NB4 (cell line): ENCODE measurements at regions not wholly inside any gene's neighbourhood (a gene's known extent, or its start where the extent isn't known, plus 50 kb on each side); places are given as distances from the start of the nearest gene placed in this dataset.

Experiments
- DNase-seq: peaks from one replicate; pipeline ENCODE4 v3.0.0; 2010; ENCODE audit warnings: low read depth
- H3K4me3 ChIP-seq: one replicate; pipeline ENCODE4 v1.5.1; 2011; ENCODE audit warnings: mild to moderate bottlenecking, low read depth, low read length, moderate library complexity
- CTCF ChIP-seq: IDR thresholded peaks from one replicate; pipeline ENCODE4 v1.5.1; 2012; ENCODE audit warnings: low read depth, low read length
- MAX ChIP-seq: IDR thresholded peaks from 2 replicates; pipeline ENCODE4 v1.6.1; 2011; ENCODE audit warnings: low read depth, low read length
- MYC ChIP-seq: IDR thresholded peaks from 2 replicates; pipeline ENCODE4 v1.6.1; 2011; ENCODE audit warnings: low read depth, low read length
- POLR2A ChIP-seq: IDR thresholded peaks from 2 replicates; pipeline ENCODE4 v1.6.1; 2011; ENCODE audit warnings: mild to moderate bottlenecking; ENCODE audit not compliant: insufficient read length; ENCODE audit errors: extremely low read depth

- TF ChIP-seq MYC (no peak), MAX (no peak), POLR2A (no peak)
- DNase-seq: no peak
These were observed 393.7 kb upstream of the RGMA start for GRCh38 chr15:93482731-93483130.

GRCh38 chr15:93479715-93480114, 390.7 kb upstream of the RGMA start:
- TF ChIP-seq MAX (no peak), POLR2A (no peak), CTCF (no peak), MYC (no peak)
- no peak for DNase-seq

More at GRCh38 chr15:93482731-93483130, 393.7 kb upstream of the RGMA start:
- no peak overlapping the region for H3K4me3 ChIP-seq

GRCh38 chr15:93478947-93479346, 389.9 kb upstream of the RGMA start:
- no peak for DNase-seq
- H3K4me3 ChIP-seq: no peak overlapping the region
- TF ChIP-seq POLR2A: no peak
- TF ChIP-seq MAX: no peak
- no peak for TF ChIP-seq CTCF
- TF ChIP-seq MYC: no peak

More at GRCh38 chr15:93479715-93480114, 390.7 kb upstream of the RGMA start:
- H3K4me3 ChIP-seq: no peak overlapping the region

- DNase-seq: no peak
- TF ChIP-seq CTCF (no peak), MYC (no peak), MAX (no peak), POLR2A (no peak)
- H3K4me3 ChIP-seq: no peak overlapping the region
These were observed 388.7 kb upstream of the RGMA start for GRCh38 chr15:93477721-93478120.

- TF ChIP-seq CTCF: no peak
- no peak for TF ChIP-seq POLR2A
- TF ChIP-seq MYC: no peak
- TF ChIP-seq MAX: no peak
- no peak overlapping the region for H3K4me3 ChIP-seq
- no peak for DNase-seq
These were observed 388.2 kb upstream of the RGMA start for GRCh38 chr15:93477188-93477587.

GRCh38 chr15:93476491-93477177, 387.6 kb upstream of the RGMA start:
- TF ChIP-seq POLR2A (no peak), CTCF (no peak), MAX (no peak), MYC (no peak)
- H3K4me3 ChIP-seq: no peak overlapping the region
- DNase-seq: no peak
